Fibroblast of lung (primary cell): ENCODE measurements at regions not wholly inside any gene's neighbourhood (a gene's known extent, or its start where the extent isn't known, plus 50 kb on each side); places are given as distances from the start of the nearest gene placed in this dataset.

Source experiments
- EZH2 ChIP-seq: IDR thresholded peaks from 2 replicates; pipeline ENCODE4 v1.5.1; 2012; ENCODE audit warnings: low read length, control low read depth, mild to moderate bottlenecking; ENCODE audit errors: missing control alignments
- TF ChIP-seq, protein P1 (sequence below), 2 donors: IDR thresholded peaks in 1 of 2; conservative IDR thresholded peaks in 1 of 2; 1 replicate in 1 of 2; 2 replicates in 1 of 2; pipeline ENCODE4 v1.5.1; 2011 to 2012; ENCODE audit warnings: low read length in 2 of 2, control low read depth in 1 of 2, inconsistent platforms in 1 of 2, low read depth in 1 of 2, mild to moderate bottlenecking in 1 of 2

- no peak for TF ChIP-seq EZH2
- TF ChIP-seq, protein P1, sequence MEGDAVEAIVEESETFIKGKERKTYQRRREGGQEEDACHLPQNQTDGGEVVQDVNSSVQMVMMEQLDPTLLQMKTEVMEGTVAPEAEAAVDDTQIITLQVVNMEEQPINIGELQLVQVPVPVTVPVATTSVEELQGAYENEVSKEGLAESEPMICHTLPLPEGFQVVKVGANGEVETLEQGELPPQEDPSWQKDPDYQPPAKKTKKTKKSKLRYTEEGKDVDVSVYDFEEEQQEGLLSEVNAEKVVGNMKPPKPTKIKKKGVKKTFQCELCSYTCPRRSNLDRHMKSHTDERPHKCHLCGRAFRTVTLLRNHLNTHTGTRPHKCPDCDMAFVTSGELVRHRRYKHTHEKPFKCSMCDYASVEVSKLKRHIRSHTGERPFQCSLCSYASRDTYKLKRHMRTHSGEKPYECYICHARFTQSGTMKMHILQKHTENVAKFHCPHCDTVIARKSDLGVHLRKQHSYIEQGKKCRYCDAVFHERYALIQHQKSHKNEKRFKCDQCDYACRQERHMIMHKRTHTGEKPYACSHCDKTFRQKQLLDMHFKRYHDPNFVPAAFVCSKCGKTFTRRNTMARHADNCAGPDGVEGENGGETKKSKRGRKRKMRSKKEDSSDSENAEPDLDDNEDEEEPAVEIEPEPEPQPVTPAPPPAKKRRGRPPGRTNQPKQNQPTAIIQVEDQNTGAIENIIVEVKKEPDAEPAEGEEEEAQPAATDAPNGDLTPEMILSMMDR (conservative IDR thresholded peaks at IDR 0.05 in 1 of 2, IDR thresholded peaks at IDR 0.05 in 1 of 2; ENCODE audit: low read depth in 1 of 2, low read length in 2 of 2): no peak
Measured at GRCh38 chrX:4674028-4674782, 960.8 kb upstream of the PRKX start.
